ENCODE measurements at regions not wholly inside any gene's neighbourhood (a gene's known extent, or its start where the extent isn't known, plus 50 kb on each side); places are given as distances from the start of the nearest gene placed in this dataset.
A peak's percentile ranks its signal among the peaks of the same experiment; 100 is the strongest.
"Not testable (repeated sequence)": the region's sequence is repeated elsewhere in the genome, so short reads cannot be mapped to it uniquely, and the experiment has no call there.

DNA sequence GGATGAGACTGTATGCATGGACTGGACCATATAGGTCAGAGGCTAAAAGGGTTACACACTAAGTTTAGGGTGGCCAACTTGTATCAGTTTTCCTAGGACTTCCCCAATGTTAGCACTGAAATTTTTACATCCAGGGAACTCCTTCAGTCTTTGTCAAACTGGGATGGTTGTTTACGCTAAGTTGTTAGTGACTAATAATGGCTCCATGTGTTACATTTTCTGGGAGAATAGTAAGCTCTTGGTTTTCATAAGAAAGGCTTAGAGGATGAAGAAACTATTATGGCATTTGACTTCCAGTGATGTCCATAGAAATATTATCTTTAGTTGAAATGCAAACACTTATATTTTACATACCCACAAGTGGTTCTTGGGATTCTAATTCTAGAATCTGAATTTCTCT, 57.9 kb upstream of the ST3GAL6 start:
- Mint-ChIP-seq H3K36me3 (no peaks in the 10 kb centered on the region), H3K9me3 (no peaks in the 10 kb centered on the region), H3K27ac (no peak overlapping the region), H3K27me3 (ENCODE audit: insufficient read depth, low read depth) (no peaks in the 10 kb centered on the region), H3K4me1 (peaks cover 21% of the 10 kb centered on the region), H3K4me3 (no peak overlapping the region)
- Histone ChIP-seq H3K4me2 (no peak overlapping the region), H4K20me1 (ENCODE audit: low read depth) (no peaks in the 10 kb centered on the region), H3K27ac (no peak overlapping the region), H3K9ac (no peak overlapping the region), H3K79me2 (ENCODE audit: low read depth) (no peaks in the 10 kb centered on the region), H3K36me3 (no peaks in the 10 kb centered on the region), H3K4me1 (peaks cover 12% of the 10 kb centered on the region), H3K27me3 (no peaks in the 10 kb centered on the region), H3K4me3 (no peak overlapping the region), H3K9me3 (ENCODE audit: low read depth) (no peaks in the 10 kb centered on the region), H2AFZ (replicated peaks) (no peak overlapping the region), H3F3A (ENCODE audit: low read depth) (no peaks in the 10 kb centered on the region)
- DNase-seq (ENCODE audit: low spot score): no peak
- TF ChIP-seq, protein P1, sequence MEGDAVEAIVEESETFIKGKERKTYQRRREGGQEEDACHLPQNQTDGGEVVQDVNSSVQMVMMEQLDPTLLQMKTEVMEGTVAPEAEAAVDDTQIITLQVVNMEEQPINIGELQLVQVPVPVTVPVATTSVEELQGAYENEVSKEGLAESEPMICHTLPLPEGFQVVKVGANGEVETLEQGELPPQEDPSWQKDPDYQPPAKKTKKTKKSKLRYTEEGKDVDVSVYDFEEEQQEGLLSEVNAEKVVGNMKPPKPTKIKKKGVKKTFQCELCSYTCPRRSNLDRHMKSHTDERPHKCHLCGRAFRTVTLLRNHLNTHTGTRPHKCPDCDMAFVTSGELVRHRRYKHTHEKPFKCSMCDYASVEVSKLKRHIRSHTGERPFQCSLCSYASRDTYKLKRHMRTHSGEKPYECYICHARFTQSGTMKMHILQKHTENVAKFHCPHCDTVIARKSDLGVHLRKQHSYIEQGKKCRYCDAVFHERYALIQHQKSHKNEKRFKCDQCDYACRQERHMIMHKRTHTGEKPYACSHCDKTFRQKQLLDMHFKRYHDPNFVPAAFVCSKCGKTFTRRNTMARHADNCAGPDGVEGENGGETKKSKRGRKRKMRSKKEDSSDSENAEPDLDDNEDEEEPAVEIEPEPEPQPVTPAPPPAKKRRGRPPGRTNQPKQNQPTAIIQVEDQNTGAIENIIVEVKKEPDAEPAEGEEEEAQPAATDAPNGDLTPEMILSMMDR (IDR thresholded peaks at IDR 0.05): no peak
- TF ChIP-seq EZH2 (IDR thresholded peaks at IDR 0.05): no peak
- TF ChIP-seq EZH2phosphoT487 (IDR thresholded peaks at IDR 0.05): no peak

DNA sequence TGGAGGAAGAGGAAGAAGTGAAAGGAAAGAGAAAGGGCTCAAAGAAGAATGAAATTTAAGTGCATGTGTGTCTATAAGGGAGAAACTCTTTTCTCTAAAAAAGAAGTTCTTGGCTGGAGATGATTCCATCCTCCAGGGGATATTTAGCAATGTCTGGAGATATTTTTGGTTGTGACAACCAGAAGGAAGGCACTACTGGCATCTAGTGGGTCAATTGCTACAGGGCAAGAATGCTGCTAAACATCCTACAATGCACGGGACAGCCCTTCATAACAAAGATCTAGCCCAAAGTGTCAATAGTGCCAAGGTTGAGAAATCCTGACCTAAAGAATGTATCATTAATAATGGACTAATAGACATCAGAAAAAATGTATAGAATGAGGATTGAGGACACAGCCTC, 57.4 kb upstream of the ST3GAL6 start:
- Histone ChIP-seq H3K27me3 (no peaks in the 10 kb centered on the region), H2AFZ (replicated peaks) (no peak overlapping the region), H3K4me1 (peaks cover 12% of the 10 kb centered on the region), H4K20me1 (ENCODE audit: low read depth) (no peaks in the 10 kb centered on the region), H3K79me2 (ENCODE audit: low read depth) (no peaks in the 10 kb centered on the region), H3K9ac (no peak overlapping the region), H3F3A (ENCODE audit: low read depth) (no peaks in the 10 kb centered on the region), H3K36me3 (no peaks in the 10 kb centered on the region), H3K4me2 (no peak overlapping the region), H3K9me3 (ENCODE audit: low read depth) (no peaks in the 10 kb centered on the region), H3K4me3 (no peak overlapping the region), H3K27ac (no peak overlapping the region)
- Mint-ChIP-seq H3K27ac (no peak overlapping the region), H3K27me3 (ENCODE audit: insufficient read depth, low read depth) (no peaks in the 10 kb centered on the region), H3K4me3 (no peak overlapping the region), H3K36me3 (no peaks in the 10 kb centered on the region), H3K4me1 (peaks cover 21% of the 10 kb centered on the region), H3K9me3 (no peaks in the 10 kb centered on the region)
- TF ChIP-seq, protein P1 (IDR thresholded peaks at IDR 0.05): no peak
- DNase-seq (ENCODE audit: low spot score): no peak

DNA sequence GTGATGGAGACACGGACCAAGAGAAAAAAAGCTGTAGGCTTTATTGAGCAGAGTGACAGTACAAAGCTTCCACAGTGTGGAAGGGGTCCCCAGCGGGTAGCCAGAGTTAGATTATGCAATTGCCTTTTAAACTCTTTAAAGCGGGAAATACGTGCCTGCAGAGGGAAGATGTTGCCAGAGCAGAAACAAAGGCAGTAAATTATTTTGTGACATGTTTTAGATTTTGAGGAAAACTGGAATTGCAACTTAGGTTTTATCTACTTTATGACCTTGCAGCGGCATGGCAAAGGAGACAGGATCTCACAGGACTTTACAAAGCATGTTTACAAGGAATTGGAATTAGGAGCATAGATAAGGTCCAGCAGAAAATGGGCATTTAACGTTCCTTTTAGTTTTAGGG, 54.5 kb upstream of the ST3GAL6 start:
- not testable (repeated sequence) for H3K4me3 Mint-ChIP-seq; H3K27me3 Mint-ChIP-seq (ENCODE audit: insufficient read depth, low read depth); H4K20me1 ChIP-seq (ENCODE audit: low read depth); H3K9me3 Mint-ChIP-seq; H3K4me3 ChIP-seq; H3K27ac ChIP-seq; H3K9ac ChIP-seq; H3F3A ChIP-seq (ENCODE audit: low read depth); H3K9me3 ChIP-seq (ENCODE audit: low read depth); H3K36me3 Mint-ChIP-seq; H3K79me2 ChIP-seq (ENCODE audit: low read depth); H3K36me3 ChIP-seq; H3K27me3 ChIP-seq
- H3K4me2 ChIP-seq: peak overlapping the region; percentile 46
- peak overlapping the region; percentile 48 for H3K27ac Mint-ChIP-seq
- H3K4me1 ChIP-seq: peaks cover 12% of the 10 kb centered on the region
- peaks cover 16% of the 10 kb centered on the region for H3K4me1 Mint-ChIP-seq
- peak overlapping the region; percentile 89 for H2AFZ ChIP-seq (replicated peaks)
- DNase-seq (ENCODE audit: low spot score): peak; percentile 38

DNA sequence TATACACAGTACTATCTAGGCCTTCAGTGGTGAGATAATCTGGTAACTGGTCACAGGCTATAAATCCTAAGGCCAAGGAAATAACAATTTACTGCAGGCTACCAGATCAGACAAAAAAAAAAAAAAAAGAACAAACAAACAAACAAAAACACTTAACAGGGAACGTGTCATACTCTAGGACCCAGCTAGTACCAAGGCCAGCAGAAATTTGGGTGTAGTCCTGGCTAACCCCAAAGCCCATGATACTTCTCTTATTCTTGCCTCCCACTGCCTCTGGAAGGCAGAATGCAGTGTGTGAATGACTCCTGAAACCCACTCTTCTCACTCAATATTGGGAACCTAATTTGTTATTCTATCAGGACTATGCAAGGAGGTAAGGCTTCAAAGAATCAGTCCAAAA, 53.7 kb upstream of the ST3GAL6 start:
- Histone ChIP-seq H2AFZ (replicated peaks) (no peak overlapping the region), H3K79me2 (ENCODE audit: low read depth) (no peaks in the 10 kb centered on the region), H4K20me1 (ENCODE audit: low read depth) (no peaks in the 10 kb centered on the region), H3K9ac (no peak overlapping the region), H3K4me3 (no peak overlapping the region), H3K27me3 (no peaks in the 10 kb centered on the region), H3K27ac (no peak overlapping the region), H3K9me3 (ENCODE audit: low read depth) (no peaks in the 10 kb centered on the region), H3K4me1 (peaks cover 12% of the 10 kb centered on the region), H3K4me2 (peak overlapping the region; percentile 46), H3F3A (ENCODE audit: low read depth) (no peaks in the 10 kb centered on the region), H3K36me3 (no peaks in the 10 kb centered on the region)
- no peak for DNase-seq (ENCODE audit: low spot score)
- Mint-ChIP-seq H3K27ac (no peak overlapping the region), H3K36me3 (no peaks in the 10 kb centered on the region), H3K27me3 (ENCODE audit: insufficient read depth, low read depth) (peaks cover 2% of the 10 kb centered on the region), H3K9me3 (peaks cover 2% of the 10 kb centered on the region), H3K4me1 (peaks cover 16% of the 10 kb centered on the region), H3K4me3 (no peak overlapping the region)
- TF ChIP-seq EZH2 (IDR thresholded peaks at IDR 0.05) (no peak), EZH2phosphoT487 (IDR thresholded peaks at IDR 0.05) (no peak)
- TF ChIP-seq, protein P1 (IDR thresholded peaks at IDR 0.05): no peak
